K562 (cell line): ENCODE measurements at regions not wholly inside any gene's neighbourhood (a gene's known extent, or its start where the extent isn't known, plus 50 kb on each side); places are given as distances from the start of the nearest gene placed in this dataset.
"Not testable (repeated sequence)": the region's sequence is repeated elsewhere in the genome, so short reads cannot be mapped to it uniquely, and the experiment has no call there.

Experiments used
- ATAC-seq: fragments of 200-7000 bp; cut with Tn5 transposase; 3 replicates; pipeline ENCODE4 v1.9.1; 2020; ENCODE audit warnings: moderate library complexity
- BruUV-seq: library from RNA; stranded (reverse); fragments of 400-500 nt; replicated peaks from 2 replicates; lab custom pipeline; 2021; lab: Mats Ljungman, UMichigan
- CTCF ChIA-PET: fragments of 300-600 bp; formaldehyde crosslinking; extraction: SDS; loops from one replicate; lab custom pipeline; 2021; ENCODE audit warnings: low intra/inter-chr PET ratio; lab: Yijun Ruan, JAX
- POLR2A ChIA-PET: fragments of 300-600, 350-650 bp; sonication (Branson Sonifier 250); formaldehyde crosslinking; extraction: SDS; loops from one replicate; lab custom pipeline; 2021; ENCODE audit warnings: antibody characterized with exemption, inconsistent platforms; lab: Yijun Ruan, JAX
- DNase-seq, 4 experiments: peaks; one replicate each; pipeline versions ENCODE4 v3.0.0 to v3.0.0-alpha.2; 2011 to 2018; ENCODE audit warnings: low spot score in 3 of 4, mixed read lengths in 3 of 4; ENCODE audit errors: extremely low read depth in 1 of 4
- FAIRE-seq: peaks from 2 replicates; lab custom pipeline; 2011; peaks lifted over from hg19 to GRCh38; lab: Jason Lieb, UNC
- H2AFZ ChIP-seq: 2 replicates; pipeline ENCODE4 v1.6.0; 2011; ENCODE audit warnings: low read depth, low read length, control low read depth, inconsistent platforms
- H3K27ac ChIP-seq: fragments of 200-600 bp; 3 replicates; pipeline ENCODE4 v1.8.0; 2011; ENCODE audit warnings: low read depth, mild to moderate bottlenecking, control low read depth, inconsistent platforms, low read length, moderate library complexity, mixed read lengths; ENCODE audit errors: extremely low read depth
- H3K27me3 ChIP-seq, 2 experiments: fragments of 300-600 bp in 1 of 2; 2 replicates in 1 of 2; 3 replicates in 1 of 2; pipeline versions ENCODE4 v1.6.0 to v1.8.0; 2011; ENCODE audit warnings: inconsistent platforms in 2 of 2, low read length in 2 of 2, mild to moderate bottlenecking in 1 of 2, mixed read lengths in 1 of 2, moderate library complexity in 1 of 2; ENCODE audit not compliant: control insufficient read depth in 2 of 2, insufficient read depth in 2 of 2
- H3K36me3 ChIP-seq: fragments of 300-600 bp; 3 replicates; pipeline ENCODE4 v1.8.0; 2011; ENCODE audit warnings: mild to moderate bottlenecking, low read length, inconsistent platforms; ENCODE audit not compliant: control insufficient read depth, insufficient read depth
- H3K4me1 ChIP-seq, 2 experiments: fragments of 200-600 bp in 1 of 2; replicated peaks in 1 of 2; 2 replicates in 1 of 2; 3 replicates in 1 of 2; pipeline versions ENCODE4 v1.5.1 to v1.8.0; 2011; ENCODE audit warnings: inconsistent platforms in 2 of 2, low read length in 2 of 2, mild to moderate bottlenecking in 1 of 2, mixed read lengths in 1 of 2, moderate library complexity in 1 of 2; ENCODE audit not compliant: control insufficient read depth in 2 of 2, insufficient read depth in 2 of 2
- H3K4me2 ChIP-seq: 2 replicates; pipeline ENCODE4 v1.6.1; 2011; ENCODE audit warnings: low read length, control low read depth, inconsistent platforms, mixed read lengths; ENCODE audit not compliant: insufficient read depth
- H3K4me3 ChIP-seq: fragments of 200-600 bp; sonication (generic), shearing (Covaris generic); 2 replicates; pipeline ENCODE4 v1.5.1; 2016; ENCODE audit warnings: control low read depth, inconsistent platforms
- H3K79me2 ChIP-seq: fragments of 200-600 bp; 3 replicates; pipeline ENCODE4 v1.8.0; 2011; ENCODE audit warnings: low read length, inconsistent platforms; ENCODE audit not compliant: control insufficient read depth, insufficient read depth
- H3K9ac ChIP-seq, 2 experiments: 2 replicates each; pipeline versions ENCODE4 v1.6.0 to v1.6.1; 2011; ENCODE audit warnings: low read depth in 2 of 2, low read length in 2 of 2, control low read depth in 1 of 2, inconsistent platforms in 1 of 2, mild to moderate bottlenecking in 1 of 2, mixed read lengths in 1 of 2; ENCODE audit not compliant: insufficient read depth in 1 of 2
- H3K9me1 ChIP-seq: one replicate; pipeline ENCODE4 v1.6.0; 2011; ENCODE audit warnings: inconsistent platforms, mild to moderate bottlenecking, low read length, moderate library complexity; ENCODE audit not compliant: control insufficient read depth, insufficient read depth
- H3K9me3 ChIP-seq: replicated peaks from 2 replicates; pipeline ENCODE4 v1.5.1; 2011; ENCODE audit warnings: low read depth, low read length, inconsistent platforms; ENCODE audit not compliant: control insufficient read depth, insufficient read depth
- H4K20me1 ChIP-seq: replicated peaks from 2 replicates; pipeline ENCODE4 v1.6.1; 2011; ENCODE audit warnings: low read length, inconsistent platforms, mixed read lengths; ENCODE audit not compliant: control insufficient read depth, insufficient read depth
- DEAF1 ChIP-seq: fragments of 450-650 bp; formaldehyde crosslinking; IDR thresholded peaks from 2 replicates; pipeline ENCODE4 v1.4.0; 2020; ENCODE audit warnings: mild to moderate bottlenecking, moderate library complexity
- SMARCA4 ChIP-seq: fragments of 450-650 bp; IDR thresholded peaks from 2 replicates; pipeline ENCODE4 v1.6.1; 2016
- STAG1 ChIP-seq: sonication (generic); formaldehyde crosslinking; IDR thresholded peaks from 2 replicates; pipeline ENCODE4 v1.5.0; 2020; ENCODE audit warnings: missing genetic modification reagents, borderline replicate concordance
- TAF9B ChIP-seq: fragments of 450-650 bp; IDR thresholded peaks from 2 replicates; pipeline ENCODE4 v1.6.1; 2018; ENCODE audit warnings: mild to moderate bottlenecking; ENCODE audit not compliant: partially characterized antibody
- ZNF146 ChIP-seq: IDR thresholded peaks from one replicate; pipeline ENCODE4 v1.6.1; 2018; ENCODE audit warnings: missing compliant biosample characterization; ENCODE audit not compliant: unreplicated experiment
- WGBS: fragments of 100-300 bp; shearing (Covaris generic); methylation state at CpG from one replicate; pipeline ENCODE4 v1.1.6; 2016; ENCODE audit warnings: low coverage, mixed read lengths; ENCODE audit not compliant: insufficient coverage; ENCODE audit errors: missing lambda C conversion rate; 5-methylcytosine and 5-hydroxymethylcytosine counted together
- in situ Hi-C: fragments of 300-500 bp; cut with MboI; formaldehyde crosslinking; loops from 4 replicates; pipeline ENCODE4 v1.15.0; 2018; ENCODE audit warnings: inconsistent platforms, mixed read lengths
- intact Hi-C: fragments of 100-400 bp; cut with micrococcal nuclease; formaldehyde crosslinking; loops from 2 replicates; pipeline ENCODE4 v1.14.2; 2022
- TF ChIP-seq, protein P1 (sequence below), 2 experiments: fragments of 450-650 bp in 1 of 2; sonication (generic) in 1 of 2; formaldehyde crosslinking; conservative IDR thresholded peaks; 2 replicates each; pipeline versions ENCODE4 v1.4.0 to v1.8.1; 2020 to 2022; ENCODE audit warnings: mild to moderate bottlenecking in 1 of 2, missing genetic modification reagents in 1 of 2

- intact Hi-C loops, H3K4me3 ChIP-seq, H2AFZ ChIP-seq, H3K4me1 ChIP-seq, in situ Hi-C loops, H3K79me2 ChIP-seq, H3K9me3 ChIP-seq, FAIRE-seq, CTCF ChIA-PET, H3K36me3 ChIP-seq, H3K9me1 ChIP-seq, H3K4me2 ChIP-seq, H3K9ac ChIP-seq, ATAC-seq, H3K27ac ChIP-seq, H4K20me1 ChIP-seq, POLR2A ChIA-PET, BruUV-seq, DNase-seq: not testable (repeated sequence)
- peaks cover 5 to 23% of the 10 kb centered on the region in 2 experiments; a peak in 4 of 5 replicates for H3K27me3 ChIP-seq
- 1% methylated on average over 4 of the region's 4 CpGs for WGBS
- peak; percentile 33 for TF ChIP-seq ZNF146
Observed at GRCh38 chr6:138674444-138674843, 99.1 kb upstream of the CCDC28A start.

DNA sequence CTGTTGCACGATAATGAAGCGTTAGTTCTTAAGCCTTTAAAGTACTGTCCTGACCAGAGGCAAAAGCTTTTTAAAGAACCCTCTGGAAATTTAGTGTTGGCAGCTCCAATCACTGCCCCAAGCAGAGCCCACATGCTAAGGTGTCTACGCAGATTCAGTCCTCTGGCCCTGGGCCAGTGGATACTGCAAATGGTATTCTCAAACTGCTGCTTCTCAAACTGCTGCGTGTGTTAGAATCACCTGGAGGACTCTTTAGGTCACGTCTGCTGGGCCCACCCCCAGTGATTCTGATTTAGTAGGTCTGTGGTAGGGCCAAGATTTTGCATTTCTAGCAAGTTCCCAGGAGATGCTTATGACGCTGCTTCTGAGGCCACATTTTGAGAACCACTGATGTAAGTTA lies 96.0 kb upstream of the CCDC28A start:
- no peak for FAIRE-seq
- WGBS = 0% methylated on average over 6 of the region's 6 CpGs
- in situ Hi-C loops = no loop called here

More for the DNA sequence above, 96.0 kb upstream of the CCDC28A start:
- intact Hi-C loops = no loop called here
- Histone ChIP-seq H3K9ac (no peak overlapping the region), H3K9me3 (no peaks in the 10 kb centered on the region), H3K4me3 (no peak overlapping the region), H2AFZ (no peak overlapping the region), H3K27ac (no peak overlapping the region)
- DNase-seq (no peak), ATAC-seq (no peak)
- TF ChIP-seq, protein P1, sequence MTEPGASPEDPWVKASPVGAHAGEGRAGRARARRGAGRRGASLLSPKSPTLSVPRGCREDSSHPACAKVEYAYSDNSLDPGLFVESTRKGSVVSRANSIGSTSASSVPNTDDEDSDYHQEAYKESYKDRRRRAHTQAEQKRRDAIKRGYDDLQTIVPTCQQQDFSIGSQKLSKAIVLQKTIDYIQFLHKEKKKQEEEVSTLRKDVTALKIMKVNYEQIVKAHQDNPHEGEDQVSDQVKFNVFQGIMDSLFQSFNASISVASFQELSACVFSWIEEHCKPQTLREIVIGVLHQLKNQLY (CRISPR knock-in tag; conservative IDR thresholded peaks at IDR 0.05) = no peak
- no peak for TF ChIP-seq TAF9B
- no peak for TF ChIP-seq DEAF1
- TF ChIP-seq STAG1 (CRISPR knock-in tag) = no peak
- no peak for TF ChIP-seq SMARCA4
- TF ChIP-seq, all 486 proteins: peak for 0
- Histone ChIP-seq H3K79me2 (no peaks in the 10 kb centered on the region), H3K36me3 (no peaks in the 10 kb centered on the region), H3K27me3 (peaks cover 8 to 12% of the 10 kb centered on the region in 2 experiments), H3K4me1 (peaks cover 0 to 2% of the 10 kb centered on the region in 2 experiments; a peak in 1 of 5 replicates), H4K20me1 (no peaks in the 10 kb centered on the region), H3K9me1 (no peaks in the 10 kb centered on the region), H3K4me2 (no peak overlapping the region)
- ChIA-PET POLR2A (interaction anchor here (1.4 kb wide), 1 partner anchor 10 kb away, joined by 3 read pairs; no protein-coding TSS in a partner anchor), CTCF (no interaction called here)
- no TSS peak for BruUV-seq
